CD4-positive, alpha-beta T cell (primary cell): ENCODE measurements at regions not wholly inside any gene's neighbourhood (a gene's known extent, or its start where the extent isn't known, plus 50 kb on each side); places are given as distances from the start of the nearest gene placed in this dataset.

ENCODE experiments used
- ATAC-seq: fragments of 200-7000 bp; cut with Tn5 transposase; one replicate; pipeline ENCODE4 v1.10.0; 2022; ENCODE audit warnings: mild to moderate bottlenecking; ENCODE audit not compliant: poor library complexity
- CTCF ChIA-PET: fragments of 350-600 bp; sonication (Branson Sonifier 250); formaldehyde crosslinking; loops from one replicate; lab custom pipeline; 2021; ENCODE audit warnings: antibody characterized with exemption, inconsistent platforms; lab: Charles Lee
- POLR2A ChIA-PET: fragments of 350-600 bp; sonication (Branson Sonifier 250); formaldehyde crosslinking; loops from one replicate; lab custom pipeline; 2021; ENCODE audit warnings: antibody characterized with exemption, inconsistent platforms; lab: Charles Lee
- DNase-seq, 14 experiments: peaks; one replicate each; pipeline ENCODE4 v3.0.0-alpha.2; 2013 to 2020; ENCODE audit warnings: mixed read lengths in 2 of 14
- H3K27ac ChIP-seq, 2 donors: one replicate each; pipeline versions ENCODE4 v1.5.1 to v1.7.0; 2013; ENCODE audit warnings: low read length in 2 of 2, low read depth in 1 of 2, mild to moderate bottlenecking in 1 of 2
- H3K27me3 ChIP-seq, 2 experiments: 1 replicate in 1 of 2; 2 replicates in 1 of 2; pipeline versions ENCODE4 v1.6.1 to v1.7.0; 2013; ENCODE audit warnings: low read length in 2 of 2, control low read depth in 1 of 2, mild to moderate bottlenecking in 1 of 2, moderate library complexity in 1 of 2; ENCODE audit not compliant: insufficient read depth in 2 of 2, control insufficient read depth in 1 of 2
- H3K36me3 ChIP-seq: one replicate; pipeline ENCODE4 v1.6.1; 2013; ENCODE audit warnings: low read length, control low read depth; ENCODE audit not compliant: insufficient read depth
- H3K4me1 ChIP-seq: one replicate; pipeline ENCODE4 v1.6.1; 2013; ENCODE audit warnings: low read length, control low read depth; ENCODE audit not compliant: insufficient read depth
- H3K4me3 ChIP-seq: one replicate; pipeline ENCODE4 v1.5.1; 2013; ENCODE audit warnings: mild to moderate bottlenecking, low read length, moderate library complexity
- H3K9me3 ChIP-seq, 2 experiments: 1 replicate in 1 of 2; 2 replicates in 1 of 2; pipeline versions ENCODE4 v1.6.1 to v1.7.0; 2013; ENCODE audit warnings: low read length in 2 of 2, mild to moderate bottlenecking in 2 of 2, control low read depth in 1 of 2, moderate library complexity in 1 of 2; ENCODE audit not compliant: control insufficient read depth in 1 of 2, insufficient read depth in 1 of 2
- H3K27ac Mint-ChIP-seq: one replicate; pipeline ENCODE4 v1.8.0; 2020; ENCODE audit warnings: mixed read lengths
- H3K27me3 Mint-ChIP-seq: one replicate; pipeline ENCODE4 v1.8.0; 2021; ENCODE audit warnings: mixed read lengths
- H3K36me3 Mint-ChIP-seq: one replicate; pipeline ENCODE4 v1.8.0; 2021; ENCODE audit warnings: low read depth, mixed read lengths
- H3K4me1 Mint-ChIP-seq: one replicate; pipeline ENCODE4 v1.8.0; 2021; ENCODE audit warnings: low read depth, mixed read lengths
- H3K4me3 Mint-ChIP-seq: one replicate; pipeline ENCODE4 v1.8.0; 2020; ENCODE audit warnings: mild to moderate bottlenecking, mixed read lengths
- H3K9me3 Mint-ChIP-seq: one replicate; pipeline ENCODE4 v1.8.0; 2020; ENCODE audit warnings: mixed read lengths
- intact Hi-C, 2 experiments: fragments of 100-400 bp; cut with DNase I in 1 of 2; cut with micrococcal nuclease in 1 of 2; formaldehyde crosslinking; loops; one replicate each; pipeline versions ENCODE4 v1.15.1 to v1.9.0; 2023 to 2025; cut with DNase I, micrococcal nuclease
- TF ChIP-seq, protein P1 (sequence below): fragments of 200-600 bp; IDR thresholded peaks from one replicate; pipeline ENCODE4 v1.8.0; 2022; ENCODE audit warnings: antibody characterized with exemption, mild to moderate bottlenecking

DNA sequence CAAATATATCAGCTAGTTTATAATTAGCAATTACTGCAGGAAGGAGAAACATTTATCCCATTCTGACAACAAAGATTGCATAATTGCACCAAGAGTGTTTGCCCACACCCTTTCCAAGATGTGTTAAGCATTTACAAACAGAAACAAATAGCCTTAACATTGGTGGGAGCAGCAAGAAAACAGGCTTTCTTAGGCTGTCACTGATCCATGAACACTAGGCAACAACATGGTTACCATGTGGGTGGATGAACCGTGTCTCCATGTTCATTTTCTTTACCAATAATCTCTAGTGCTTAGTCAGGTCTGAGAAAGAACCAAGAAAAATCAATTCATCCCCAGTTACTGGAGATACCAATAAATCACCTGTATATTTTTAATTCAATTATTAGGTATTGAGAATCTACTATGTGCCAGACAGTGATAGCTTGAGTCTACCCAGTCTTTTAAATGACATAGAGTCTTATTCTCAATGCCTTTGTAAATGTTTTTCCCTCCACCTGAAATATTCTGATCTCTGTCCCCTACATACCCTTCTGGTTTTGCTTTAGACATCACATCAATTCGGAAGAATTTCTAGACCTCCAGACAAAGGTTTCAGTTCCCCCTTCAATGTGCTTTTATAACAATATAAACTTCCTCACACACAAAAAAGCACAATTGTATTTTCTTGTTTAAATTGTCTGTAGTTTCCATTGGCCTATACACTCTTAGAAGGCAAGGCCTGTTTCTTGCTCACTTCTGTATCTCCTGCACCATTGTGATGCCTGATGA is 286.6 kb downstream of the PPP1R2C start:
- POLR2A ChIA-PET, result no interaction called here
- H3K27ac Mint-ChIP-seq, result no peak overlapping the region
- Histone ChIP-seq H3K4me1 (peaks cover 2% of the 10 kb centered on the region), H3K9me3 (no peaks in the 10 kb centered on the region), H3K4me3 (no peak overlapping the region), H3K36me3 (no peaks in the 10 kb centered on the region), H3K27me3 (no peaks in the 10 kb centered on the region), H3K27ac (no peak overlapping the region)
- no peak for ATAC-seq
- no peaks in the 10 kb centered on the region for H3K9me3 Mint-ChIP-seq
- DNase-seq, result no peak
- no peaks in the 10 kb centered on the region for H3K36me3 Mint-ChIP-seq
- TF ChIP-seq, protein P1, sequence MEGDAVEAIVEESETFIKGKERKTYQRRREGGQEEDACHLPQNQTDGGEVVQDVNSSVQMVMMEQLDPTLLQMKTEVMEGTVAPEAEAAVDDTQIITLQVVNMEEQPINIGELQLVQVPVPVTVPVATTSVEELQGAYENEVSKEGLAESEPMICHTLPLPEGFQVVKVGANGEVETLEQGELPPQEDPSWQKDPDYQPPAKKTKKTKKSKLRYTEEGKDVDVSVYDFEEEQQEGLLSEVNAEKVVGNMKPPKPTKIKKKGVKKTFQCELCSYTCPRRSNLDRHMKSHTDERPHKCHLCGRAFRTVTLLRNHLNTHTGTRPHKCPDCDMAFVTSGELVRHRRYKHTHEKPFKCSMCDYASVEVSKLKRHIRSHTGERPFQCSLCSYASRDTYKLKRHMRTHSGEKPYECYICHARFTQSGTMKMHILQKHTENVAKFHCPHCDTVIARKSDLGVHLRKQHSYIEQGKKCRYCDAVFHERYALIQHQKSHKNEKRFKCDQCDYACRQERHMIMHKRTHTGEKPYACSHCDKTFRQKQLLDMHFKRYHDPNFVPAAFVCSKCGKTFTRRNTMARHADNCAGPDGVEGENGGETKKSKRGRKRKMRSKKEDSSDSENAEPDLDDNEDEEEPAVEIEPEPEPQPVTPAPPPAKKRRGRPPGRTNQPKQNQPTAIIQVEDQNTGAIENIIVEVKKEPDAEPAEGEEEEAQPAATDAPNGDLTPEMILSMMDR, result no peak
- no peaks in the 10 kb centered on the region for H3K4me1 Mint-ChIP-seq
- CTCF ChIA-PET, result no interaction called here
- no peaks in the 10 kb centered on the region for H3K27me3 Mint-ChIP-seq
- intact Hi-C loops, result no loop called here
- H3K4me3 Mint-ChIP-seq, result no peak overlapping the region

DNA sequence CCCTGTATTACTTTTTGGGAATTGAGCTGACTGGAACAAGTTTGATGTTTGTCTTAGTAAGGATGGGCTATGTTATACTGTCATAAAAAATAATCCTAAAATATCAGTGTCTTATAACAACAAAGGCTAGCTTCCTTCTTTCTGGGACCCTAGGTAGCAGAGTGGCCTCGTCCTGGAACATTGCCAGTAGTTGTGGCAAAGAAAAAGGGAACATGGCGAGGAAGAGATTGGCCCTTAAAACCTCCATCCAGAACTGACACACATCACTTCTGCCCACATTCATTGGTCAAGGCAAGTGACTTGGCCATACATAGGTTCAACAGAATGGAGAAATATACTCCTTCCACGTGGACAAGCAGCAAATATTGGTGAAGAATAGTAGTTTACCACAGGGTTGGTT is 287.9 kb downstream of the PPP1R2C start:
- DNase-seq (no peak), ATAC-seq (no peak)
- no peak overlapping the region for H3K27ac Mint-ChIP-seq
- no peaks in the 10 kb centered on the region for H3K27me3 Mint-ChIP-seq
- TF ChIP-seq, protein P1, result no peak
- ChIA-PET POLR2A (no interaction called here), CTCF (no interaction called here)
- intact Hi-C loops, result no loop called here
- Histone ChIP-seq H3K27ac (no peak overlapping the region), H3K9me3 (no peaks in the 10 kb centered on the region), H3K4me1 (peaks cover 2% of the 10 kb centered on the region), H3K27me3 (no peaks in the 10 kb centered on the region), H3K4me3 (no peak overlapping the region), H3K36me3 (no peaks in the 10 kb centered on the region)
- H3K4me1 Mint-ChIP-seq, result no peaks in the 10 kb centered on the region
- H3K9me3 Mint-ChIP-seq, result no peaks in the 10 kb centered on the region
- no peak overlapping the region for H3K4me3 Mint-ChIP-seq
- H3K36me3 Mint-ChIP-seq, result no peaks in the 10 kb centered on the region

DNA sequence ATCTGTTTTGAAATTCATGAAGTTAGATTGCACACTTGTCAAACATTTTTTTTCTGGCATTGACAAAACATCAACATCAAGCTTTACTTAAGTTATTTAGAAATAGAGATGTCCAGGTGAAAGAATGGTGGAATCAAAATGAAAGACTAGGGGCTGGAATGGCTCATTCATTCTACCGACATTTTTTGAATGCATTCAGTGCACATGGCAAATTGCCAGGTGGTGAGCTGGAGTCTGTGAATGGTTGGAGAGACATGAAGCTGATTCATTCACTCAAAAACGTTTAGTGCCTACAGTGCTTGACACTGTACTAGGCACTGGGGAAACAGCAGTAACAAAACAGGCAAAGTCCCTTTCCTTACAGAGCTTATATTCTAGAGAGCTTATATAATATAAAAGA is 292.4 kb downstream of the PPP1R2C start:
- H3K27ac Mint-ChIP-seq, result no peak overlapping the region
- H3K9me3 ChIP-seq, result no peaks in the 10 kb centered on the region
- POLR2A ChIA-PET, result no interaction called here
- CTCF ChIA-PET, result no interaction called here
- H3K4me1 Mint-ChIP-seq, result no peaks in the 10 kb centered on the region
- H3K36me3 Mint-ChIP-seq, result no peaks in the 10 kb centered on the region
- no peaks in the 10 kb centered on the region for H3K9me3 Mint-ChIP-seq
- no peaks in the 10 kb centered on the region for H3K27me3 ChIP-seq
- H3K4me1 ChIP-seq, result no peaks in the 10 kb centered on the region
- H3K4me3 Mint-ChIP-seq, result no peak overlapping the region
- TF ChIP-seq, protein P1, result no peak
- H3K4me3 ChIP-seq, result no peak overlapping the region
- H3K27ac ChIP-seq, result no peak overlapping the region
- intact Hi-C loops, result no loop called here
- H3K36me3 ChIP-seq, result no peaks in the 10 kb centered on the region
- DNase-seq (no peak), ATAC-seq (no peak)
- H3K27me3 Mint-ChIP-seq, result no peaks in the 10 kb centered on the region
